ENCODE measurements at regions not wholly inside any gene's neighbourhood (a gene's known extent, or its start where the extent isn't known, plus 50 kb on each side); places are given as distances from the start of the nearest gene placed in this dataset.
"Not testable (repeated sequence)": the region's sequence is repeated elsewhere in the genome, so short reads cannot be mapped to it uniquely, and the experiment has no call there.

- no peak for DNase-seq (ENCODE audit: low read depth in 3 of 3, low spot score in 2 of 3)
Measured at GRCh38 chr6:145069966-145070365, 665.4 kb downstream of the EPM2A start.

GRCh38 chr6:145070791-145071190, 664.5 kb downstream of the EPM2A start:
- DNase-seq (ENCODE audit: low read depth in 3 of 3, low spot score in 2 of 3), result no peak

GRCh38 chr6:145071836-145072235, 663.5 kb downstream of the EPM2A start:
- DNase-seq (ENCODE audit: low read depth in 3 of 3, low spot score in 2 of 3), result no peak

GRCh38 chr6:145073811-145074210, 661.5 kb downstream of the EPM2A start:
- DNase-seq (ENCODE audit: low read depth in 3 of 3, low spot score in 2 of 3), result no peak

GRCh38 chr6:145074805-145075204, 660.5 kb downstream of the EPM2A start:
- DNase-seq (ENCODE audit: low read depth in 3 of 3, low spot score in 2 of 3), result no peak

- no peak for DNase-seq (ENCODE audit: low read depth in 3 of 3, low spot score in 2 of 3)
Measured at GRCh38 chr6:145075425-145075824, 659.9 kb downstream of the EPM2A start.

- DNase-seq (ENCODE audit: low read depth in 3 of 3, low spot score in 2 of 3), result no peak
Measured at GRCh38 chr6:145076115-145076841, 659.0 kb downstream of the EPM2A start.

- no peak for DNase-seq (ENCODE audit: low read depth in 3 of 3, low spot score in 2 of 3)
Measured at GRCh38 chr6:145077382-145077781, 657.9 kb downstream of the EPM2A start.

- DNase-seq (ENCODE audit: low read depth in 3 of 3, low spot score in 2 of 3), result no peak
Measured at GRCh38 chr6:145080651-145081050, 654.7 kb downstream of the EPM2A start.

- no peak for DNase-seq (ENCODE audit: low read depth in 3 of 3, low spot score in 2 of 3)
Measured at GRCh38 chr6:145081677-145082076, 653.6 kb downstream of the EPM2A start.

- DNase-seq (ENCODE audit: low read depth in 3 of 3, low spot score in 2 of 3), result no peak
Measured at GRCh38 chr6:145082359-145082758, 653.0 kb downstream of the EPM2A start.

- DNase-seq (ENCODE audit: low read depth in 3 of 3, low spot score in 2 of 3), result no peak
Measured at GRCh38 chr6:145086197-145086596, 649.1 kb downstream of the EPM2A start.

- DNase-seq (ENCODE audit: low read depth in 3 of 3, low spot score in 2 of 3), result no peak
Measured at GRCh38 chr6:145087034-145087433, 648.3 kb downstream of the EPM2A start.

GRCh38 chr6:145090801-145091585, 644.3 kb downstream of the EPM2A start:
- no peak for DNase-seq (ENCODE audit: low read depth in 3 of 3, low spot score in 2 of 3)

GRCh38 chr6:145091586-145092142, 643.7 kb downstream of the EPM2A start:
- DNase-seq (ENCODE audit: low read depth in 3 of 3, low spot score in 2 of 3), result no peak

- DNase-seq (ENCODE audit: low read depth in 3 of 3, low spot score in 2 of 3), result no peak
Measured at GRCh38 chr6:145092554-145092953, 642.8 kb downstream of the EPM2A start.

- DNase-seq (ENCODE audit: low read depth in 3 of 3, low spot score in 2 of 3), result no peak
Measured at GRCh38 chr6:145093226-145093625, 642.1 kb downstream of the EPM2A start.

GRCh38 chr6:145096846-145097245, 638.5 kb downstream of the EPM2A start:
- DNase-seq (ENCODE audit: low read depth in 3 of 3, low spot score in 2 of 3), result no peak

GRCh38 chr6:145098127-145098526, 637.2 kb downstream of the EPM2A start:
- not testable (repeated sequence) for DNase-seq (ENCODE audit: low read depth in 3 of 3, low spot score in 2 of 3)

GRCh38 chr6:145099713-145100112, 635.6 kb downstream of the EPM2A start:
- no peak for DNase-seq (ENCODE audit: low read depth in 3 of 3, low spot score in 2 of 3)

- DNase-seq (ENCODE audit: low read depth in 3 of 3, low spot score in 2 of 3), result no peak
Measured at GRCh38 chr6:145110109-145110508, 625.2 kb downstream of the EPM2A start.

- not testable (repeated sequence) for DNase-seq (ENCODE audit: low read depth in 3 of 3, low spot score in 2 of 3)
Measured at GRCh38 chr6:145111407-145111806, 623.9 kb downstream of the EPM2A start.
